Ishikawa (cell line): ENCODE measurements at regions not wholly inside any gene's neighbourhood (a gene's known extent, or its start where the extent isn't known, plus 50 kb on each side); places are given as distances from the start of the nearest gene placed in this dataset.

Source experiments
- MAX ChIP-seq: IDR thresholded peaks from 2 replicates; pipeline ENCODE4 v1.6.1; 2012
- NFIC ChIP-seq: IDR thresholded peaks from 2 replicates; pipeline ENCODE4 v1.6.1; 2012

- TF ChIP-seq MAX, result no peak
- TF ChIP-seq NFIC, result no peak
Measured at GRCh38 chr10:110408943-110409342, 88.8 kb upstream of the DUSP5 start.
